ENCODE measurements at regions not wholly inside any gene's neighbourhood (a gene's known extent, or its start where the extent isn't known, plus 50 kb on each side); places are given as distances from the start of the nearest gene placed in this dataset.

GRCh38 chr2:113806217-113806913 lies 49.9 kb upstream of the SLC35F5 start:
- Histone ChIP-seq H3K4me3 (no peak overlapping the region), H3K27ac (no peak overlapping the region)

Data from skin epidermis (tissue), 12 donors.